ENCODE measurements at regions not wholly inside any gene's neighbourhood (a gene's known extent, or its start where the extent isn't known, plus 50 kb on each side); places are given as distances from the start of the nearest gene placed in this dataset.
A peak's percentile ranks its signal among the peaks of the same experiment; 100 is the strongest.

GRCh38 chr3:27596921-27597320 lies 112.7 kb upstream of the SLC4A7 start:
- DNase-seq (ENCODE audit: low spot score) = no peak
- Mint-ChIP-seq H3K27ac (ENCODE audit: unreplicated experiment) (peak overlapping the region; percentile 37), H3K4me3 (ENCODE audit: unreplicated experiment) (no peak overlapping the region), H3K36me3 (ENCODE audit: low read depth) (no peaks in the 10 kb centered on the region), H3K4me1 (ENCODE audit: low read depth) (peaks cover 24% of the 10 kb centered on the region), H3K27me3 (ENCODE audit: low read depth) (no peaks in the 10 kb centered on the region), H3K9me3 (ENCODE audit: low read depth) (no peaks in the 10 kb centered on the region)
- TF ChIP-seq CTCF (IDR thresholded peaks at IDR 0.05) = no peak

- peak overlapping the region; percentile 37 for H3K27ac Mint-ChIP-seq (ENCODE audit: unreplicated experiment)
These were observed 112.2 kb upstream of the SLC4A7 start for GRCh38 chr3:27596334-27596841.

GRCh38 chr3:27594096-27594690 lies 110.0 kb upstream of the SLC4A7 start:
- no peak overlapping the region for H3K4me3 Mint-ChIP-seq (ENCODE audit: unreplicated experiment)
- peaks cover 51% of the 10 kb centered on the region for H3K4me1 Mint-ChIP-seq (ENCODE audit: low read depth)

More at GRCh38 chr3:27596334-27596841, 112.2 kb upstream of the SLC4A7 start:
- Mint-ChIP-seq H3K9me3 (ENCODE audit: low read depth) (no peaks in the 10 kb centered on the region), H3K27me3 (ENCODE audit: low read depth) (no peaks in the 10 kb centered on the region), H3K36me3 (ENCODE audit: low read depth) (no peaks in the 10 kb centered on the region), H3K4me1 (ENCODE audit: low read depth) (peaks cover 29% of the 10 kb centered on the region), H3K4me3 (ENCODE audit: unreplicated experiment) (no peak overlapping the region)
- TF ChIP-seq CTCF (IDR thresholded peaks at IDR 0.05) = no peak
- no peak for DNase-seq (ENCODE audit: low spot score)

GRCh38 chr3:27593173-27593572 lies 109.0 kb upstream of the SLC4A7 start:
- Mint-ChIP-seq H3K4me1 (ENCODE audit: low read depth) (peaks cover 52% of the 10 kb centered on the region), H3K27me3 (ENCODE audit: low read depth) (no peaks in the 10 kb centered on the region), H3K4me3 (ENCODE audit: unreplicated experiment) (no peak overlapping the region), H3K9me3 (ENCODE audit: low read depth) (no peaks in the 10 kb centered on the region), H3K27ac (ENCODE audit: unreplicated experiment) (no peak overlapping the region), H3K36me3 (ENCODE audit: low read depth) (no peaks in the 10 kb centered on the region)
- no peak for DNase-seq (ENCODE audit: low spot score)
- TF ChIP-seq CTCF (IDR thresholded peaks at IDR 0.05) = no peak

More at GRCh38 chr3:27594096-27594690, 110.0 kb upstream of the SLC4A7 start:
- Mint-ChIP-seq H3K9me3 (ENCODE audit: low read depth) (no peaks in the 10 kb centered on the region), H3K36me3 (ENCODE audit: low read depth) (no peaks in the 10 kb centered on the region), H3K27ac (ENCODE audit: unreplicated experiment) (peak overlapping the region; percentile 28), H3K27me3 (ENCODE audit: low read depth) (no peaks in the 10 kb centered on the region)
- no peak for TF ChIP-seq CTCF (IDR thresholded peaks at IDR 0.05)
- DNase-seq (ENCODE audit: low spot score) = no peak

GRCh38 chr3:27591312-27592210 lies 107.4 kb upstream of the SLC4A7 start:
- no peak for TF ChIP-seq CTCF (IDR thresholded peaks at IDR 0.05)
- Mint-ChIP-seq H3K4me1 (ENCODE audit: low read depth) (peaks cover 43% of the 10 kb centered on the region), H3K27me3 (ENCODE audit: low read depth) (no peaks in the 10 kb centered on the region), H3K27ac (ENCODE audit: unreplicated experiment) (peak overlapping the region; percentile 91), H3K9me3 (ENCODE audit: low read depth) (no peaks in the 10 kb centered on the region), H3K36me3 (ENCODE audit: low read depth) (no peaks in the 10 kb centered on the region), H3K4me3 (ENCODE audit: unreplicated experiment) (no peak overlapping the region)
- no peak for DNase-seq (ENCODE audit: low spot score)
